AG04449 (cell line): ENCODE measurements at regions not wholly inside any gene's neighbourhood (a gene's known extent, or its start where the extent isn't known, plus 50 kb on each side); places are given as distances from the start of the nearest gene placed in this dataset.
"Not testable (repeated sequence)": the region's sequence is repeated elsewhere in the genome, so short reads cannot be mapped to it uniquely, and the experiment has no call there.

Source experiments
- CTCF ChIA-PET: fragments of 350-600 bp; formaldehyde crosslinking; extraction: SDS; loops from one replicate; lab custom pipeline; 2021; ENCODE audit warnings: antibody characterized with exemption; lab: Yijun Ruan, JAX
- POLR2A ChIA-PET: fragments of 400-600, 350-600 bp; formaldehyde crosslinking; extraction: SDS; loops from one replicate; lab custom pipeline; 2020; ENCODE audit warnings: antibody characterized with exemption, inconsistent platforms; lab: Yijun Ruan, JAX
- DNase-seq: peaks from one replicate; pipeline ENCODE4 v3.0.0-alpha.2; 2010; ENCODE audit warnings: low read depth, low spot score
- H3K4me3 ChIP-seq: 2 replicates; pipeline ENCODE4 v1.5.1; 2011; ENCODE audit warnings: low read depth, mild to moderate bottlenecking, control low read depth, low read length
- CTCF ChIP-seq: IDR thresholded peaks from one replicate; pipeline ENCODE4 v1.5.1; 2011; ENCODE audit warnings: mild to moderate bottlenecking, moderate library complexity, low read length, control low read depth, inconsistent platforms; ENCODE audit not compliant: insufficient read depth; ENCODE audit errors: missing control alignments

DNA sequence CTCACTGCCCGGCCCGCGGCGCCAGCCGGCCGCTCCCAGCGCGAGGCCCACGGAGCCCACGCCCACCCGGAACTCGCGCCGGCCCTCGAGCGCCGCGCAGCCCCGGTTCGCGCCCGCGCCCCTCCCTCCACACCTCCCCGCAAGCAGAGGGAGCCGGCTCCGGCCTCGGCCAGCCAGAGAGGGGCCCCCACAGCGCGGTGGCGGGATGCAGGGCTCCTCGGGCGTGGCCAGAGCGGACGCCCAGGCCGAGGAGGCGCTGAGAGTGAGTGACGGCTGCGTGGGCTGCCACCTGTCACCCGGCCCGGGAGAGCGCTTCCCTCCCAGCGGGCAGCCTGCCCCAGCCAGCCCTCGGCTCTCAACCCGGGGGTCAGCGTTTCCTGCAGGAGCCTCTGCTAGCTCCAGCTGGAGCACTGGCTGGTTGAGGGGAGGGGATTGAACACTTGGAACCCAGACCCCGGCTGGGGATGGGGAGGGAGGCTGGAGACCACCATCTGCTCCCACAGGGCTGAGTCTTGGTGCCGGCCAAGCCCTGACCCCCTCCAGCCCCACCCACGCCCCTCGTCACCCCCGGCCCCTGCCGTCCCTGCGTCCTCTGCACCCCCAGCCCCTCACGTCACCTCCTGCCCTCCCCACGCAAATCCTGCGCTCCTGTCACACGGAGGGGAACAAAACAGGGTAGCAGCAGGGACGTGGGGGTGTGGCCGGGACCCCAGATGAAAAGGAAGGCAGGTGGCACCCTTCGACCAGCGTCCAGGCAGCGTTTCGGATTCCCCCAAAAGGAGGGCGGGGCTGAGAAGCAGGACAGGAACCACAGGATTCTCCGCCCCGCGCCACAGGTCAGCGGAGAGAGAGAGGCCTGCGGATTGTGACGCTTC lies 157.0 kb downstream of the BRD1 start:
- CTCF ChIA-PET = no interaction called here
- TF ChIP-seq CTCF = no peak
- no peak overlapping the region for H3K4me3 ChIP-seq
- DNase-seq = no peak
- POLR2A ChIA-PET = no interaction called here

DNA sequence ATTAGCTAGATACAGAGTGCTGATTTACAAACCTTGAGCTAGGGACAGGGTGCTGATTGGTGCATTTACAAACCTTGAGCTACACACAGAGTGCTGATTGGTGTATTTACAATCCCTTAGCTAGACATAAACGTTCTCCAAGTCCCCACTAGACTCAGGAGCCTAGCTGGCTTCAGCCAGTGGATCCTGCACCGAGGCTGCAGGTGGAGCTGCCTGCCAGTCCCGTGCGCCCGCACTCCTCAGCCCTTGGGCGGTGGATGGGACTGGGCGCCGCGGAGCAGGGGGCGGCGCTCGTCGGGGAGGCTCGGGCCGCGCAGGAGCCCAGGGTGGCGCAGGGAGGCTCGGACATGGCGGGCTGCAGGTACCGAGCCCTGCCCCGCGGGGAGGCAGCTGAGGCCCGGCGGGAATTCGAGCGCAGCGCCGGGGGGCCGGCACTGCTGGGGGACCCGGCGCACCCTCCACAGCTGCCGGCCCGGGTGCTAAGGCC lies 157.7 kb downstream of the BRD1 start:
- CTCF ChIA-PET, DNase-seq, H3K4me3 ChIP-seq, POLR2A ChIA-PET: not testable (repeated sequence)

- POLR2A ChIA-PET, H3K4me3 ChIP-seq, CTCF ChIA-PET, DNase-seq: not testable (repeated sequence)
These were observed 158.2 kb downstream of the BRD1 start for GRCh38 chr22:49669427-49669968.

- CTCF ChIA-PET = no interaction called here
- DNase-seq = no peak
- no peak overlapping the region for H3K4me3 ChIP-seq
- TF ChIP-seq CTCF = no peak
- POLR2A ChIA-PET = no interaction called here
These were observed 159.3 kb downstream of the BRD1 start for GRCh38 chr22:49668402-49668801.

GRCh38 chr22:49667236-49667635 lies 160.4 kb downstream of the BRD1 start:
- no peak for TF ChIP-seq CTCF
- POLR2A ChIA-PET = no interaction called here
- CTCF ChIA-PET = no interaction called here
- no peak overlapping the region for H3K4me3 ChIP-seq
- DNase-seq = no peak

DNA sequence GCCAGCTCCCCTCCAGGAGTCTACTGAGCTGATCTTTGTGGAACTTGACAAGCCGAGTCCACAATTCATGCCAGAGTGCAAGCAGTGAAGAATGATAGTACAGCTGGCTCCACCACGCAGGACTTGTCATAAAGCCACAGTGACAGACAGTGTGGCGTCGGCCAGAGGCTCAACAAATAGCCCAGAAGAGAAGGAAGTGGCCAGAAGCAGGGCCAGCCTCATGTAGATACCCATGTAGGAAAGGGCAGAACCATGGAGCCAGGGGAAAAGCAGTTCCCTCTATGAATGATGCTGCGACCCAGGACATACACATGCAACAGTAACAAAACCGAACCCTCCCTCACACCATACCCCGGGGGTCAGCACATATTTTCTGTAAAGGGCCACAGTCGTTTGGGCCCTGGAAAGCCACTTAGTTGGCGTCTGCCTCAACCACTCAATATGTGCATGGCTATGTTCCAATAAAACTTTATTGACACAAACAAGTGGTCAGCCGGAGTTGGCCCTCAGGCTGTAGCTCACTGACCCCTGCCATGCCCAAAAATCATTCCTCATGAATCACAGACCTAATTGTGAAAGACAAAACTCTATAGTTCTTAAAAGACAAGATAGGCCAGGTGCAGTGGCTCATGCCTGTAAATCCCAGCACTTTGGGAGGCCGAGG lies 161.4 kb downstream of the BRD1 start:
- no peak for TF ChIP-seq CTCF
- POLR2A ChIA-PET = no interaction called here
- CTCF ChIA-PET = no interaction called here
- no peak overlapping the region for H3K4me3 ChIP-seq
- no peak for DNase-seq

DNA sequence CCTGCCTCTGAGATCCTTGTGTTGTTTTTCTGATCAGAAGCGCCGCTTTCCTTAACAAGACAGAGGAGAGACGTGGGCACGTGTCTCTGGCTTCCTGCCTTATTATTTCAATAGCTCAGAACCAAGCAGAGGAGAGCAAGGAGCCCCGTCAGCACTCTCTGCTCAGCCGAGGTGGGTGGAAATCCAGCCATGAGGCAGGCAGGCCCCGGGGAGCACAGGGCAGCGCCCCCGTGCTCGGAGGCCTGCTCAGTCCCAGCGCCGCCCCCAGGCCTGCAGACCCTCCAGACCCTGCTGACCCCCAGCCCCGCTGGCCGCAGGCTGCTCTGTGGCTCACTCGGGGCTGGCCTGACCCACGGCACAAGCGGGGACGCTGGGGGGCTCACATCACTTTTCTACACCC lies 162.8 kb downstream of the BRD1 start:
- H3K4me3 ChIP-seq = no peak overlapping the region
- ChIA-PET POLR2A (no interaction called here), CTCF (no interaction called here)
- no peak for DNase-seq
- TF ChIP-seq CTCF = no peak
